ENCODE measurements at regions not wholly inside any gene's neighbourhood (a gene's known extent, or its start where the extent isn't known, plus 50 kb on each side); places are given as distances from the start of the nearest gene placed in this dataset.

DNA sequence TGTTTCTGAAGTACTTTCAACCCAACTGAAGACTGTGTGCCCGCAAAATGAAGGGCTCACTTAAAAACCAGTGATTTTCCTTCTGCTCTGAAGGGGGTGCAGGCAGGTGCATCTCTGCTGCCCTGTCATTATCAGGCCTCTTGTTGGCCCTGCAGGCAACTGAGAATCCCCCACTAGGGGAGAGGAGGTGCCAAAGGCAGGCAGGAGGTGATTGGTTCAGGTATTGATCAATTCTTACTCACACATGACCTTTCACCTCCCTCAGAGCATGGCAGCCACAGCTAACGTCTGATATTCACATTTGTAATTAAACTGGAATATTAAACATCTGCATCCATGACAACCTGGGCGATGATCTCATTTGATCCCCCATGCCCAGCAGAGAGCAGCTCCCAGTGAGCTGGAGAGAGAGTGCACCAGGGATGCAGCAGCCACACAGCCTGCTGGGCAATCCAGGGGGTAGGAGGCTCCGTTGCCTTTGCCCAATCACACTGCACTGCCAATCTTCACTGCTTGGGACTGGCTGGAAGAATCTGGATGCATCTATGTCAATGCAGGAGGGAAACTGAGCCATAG lies 267.9 kb upstream of the TSHZ3 start:
- no peak overlapping the region for H3K4me3 ChIP-seq (ENCODE audit: low read depth, low read length)
- no peak for DNase-seq (ENCODE audit: low read depth, low spot score)
- no peak for TF ChIP-seq CTCF (IDR thresholded peaks at IDR 0.05; ENCODE audit: insufficient read depth, low read length, missing control alignments)
- CTCF ChIA-PET: no interaction called here
- POLR2A ChIA-PET: no interaction called here

DNA sequence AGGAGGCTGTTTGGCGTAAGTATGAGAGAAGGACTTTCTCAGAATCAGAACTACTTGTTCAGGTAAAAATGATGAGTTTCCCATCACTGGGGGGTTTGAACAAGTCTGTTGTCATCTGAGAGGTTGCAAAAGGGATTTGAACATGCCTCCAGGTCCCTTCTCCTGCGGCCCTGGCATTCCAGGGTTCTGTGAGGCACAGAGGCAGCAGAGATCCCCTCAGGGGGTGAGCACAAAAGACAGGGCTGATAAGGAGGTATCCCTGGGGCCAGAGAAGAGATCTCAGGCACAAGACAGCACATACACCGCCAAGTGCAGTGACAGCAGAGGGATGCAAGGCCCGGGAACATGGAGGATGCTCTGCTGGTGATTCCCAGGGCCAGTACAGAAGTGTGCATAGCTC lies 275.8 kb upstream of the TSHZ3 start:
- no peak for TF ChIP-seq CTCF (IDR thresholded peaks at IDR 0.05; ENCODE audit: insufficient read depth, low read length, missing control alignments)
- DNase-seq (ENCODE audit: low read depth, low spot score): no peak
- ChIA-PET POLR2A (no interaction called here), CTCF (no interaction called here)
- H3K4me3 ChIP-seq (ENCODE audit: low read depth, low read length): no peak overlapping the region

GRCh38 chr19:31625575-31625974 lies 276.3 kb upstream of the TSHZ3 start:
- no peak for DNase-seq (ENCODE audit: low read depth, low spot score)
- ChIA-PET POLR2A (no interaction called here), CTCF (no interaction called here)
- no peak overlapping the region for H3K4me3 ChIP-seq (ENCODE audit: low read depth, low read length)
- no peak for TF ChIP-seq CTCF (IDR thresholded peaks at IDR 0.05; ENCODE audit: insufficient read depth, low read length, missing control alignments)

- no peak for TF ChIP-seq CTCF (IDR thresholded peaks at IDR 0.05; ENCODE audit: insufficient read depth, low read length, missing control alignments)
- no peak overlapping the region for H3K4me3 ChIP-seq (ENCODE audit: low read depth, low read length)
- CTCF ChIA-PET: no interaction called here
- DNase-seq (ENCODE audit: low read depth, low spot score): no peak
- POLR2A ChIA-PET: no interaction called here
Observed at GRCh38 chr19:31626941-31627340, 277.7 kb upstream of the TSHZ3 start.

GRCh38 chr19:31627620-31628365 lies 278.6 kb upstream of the TSHZ3 start:
- ChIA-PET CTCF (no interaction called here), POLR2A (interaction anchor here (0.6 kb wide), 1 partner anchor 12 kb away, joined by 4 read pairs; no protein-coding TSS in a partner anchor)
- no peak overlapping the region for H3K4me3 ChIP-seq (ENCODE audit: low read depth, low read length)
- TF ChIP-seq CTCF (IDR thresholded peaks at IDR 0.05; ENCODE audit: insufficient read depth, low read length, missing control alignments): no peak
- no peak for DNase-seq (ENCODE audit: low read depth, low spot score)

DNA sequence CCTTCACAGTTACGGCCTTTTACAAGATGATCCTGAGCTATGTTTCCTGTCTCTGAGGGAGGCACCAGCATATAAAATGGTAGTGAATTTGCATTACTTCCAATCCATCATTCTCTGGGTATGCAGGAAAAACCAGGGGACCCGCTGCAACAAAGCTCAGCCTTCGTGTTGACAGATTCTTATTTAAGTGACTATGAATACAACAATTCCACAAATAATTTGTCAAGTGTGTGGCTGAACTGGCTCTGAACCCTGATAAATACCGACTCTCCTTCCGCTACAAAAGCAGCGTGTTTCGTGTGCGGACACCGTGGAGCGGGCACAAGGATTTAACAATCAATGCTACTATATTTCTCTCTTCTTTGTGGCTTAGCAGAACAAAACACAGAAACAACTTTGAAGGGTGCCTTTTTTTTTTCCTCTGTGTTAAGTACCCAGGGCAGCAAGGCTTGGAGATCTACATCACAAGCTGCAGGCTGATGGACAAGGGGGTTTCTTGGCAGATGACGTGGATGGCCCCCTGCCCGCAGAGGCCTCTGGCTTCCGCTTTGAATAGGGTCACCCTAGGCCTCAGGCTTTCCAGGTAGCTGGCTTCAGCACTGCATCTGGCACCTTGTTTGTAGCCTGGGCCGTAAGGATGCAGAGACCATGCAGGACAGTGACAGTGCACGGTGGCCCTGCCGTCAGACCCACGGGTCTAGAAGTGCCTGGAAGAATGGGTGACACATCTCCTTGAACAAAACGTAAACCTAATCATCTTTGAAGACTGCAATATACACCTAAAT lies 280.5 kb upstream of the TSHZ3 start:
- CTCF ChIA-PET: no interaction called here
- no peak for DNase-seq (ENCODE audit: low read depth, low spot score)
- H3K4me3 ChIP-seq (ENCODE audit: low read depth, low read length): no peak overlapping the region
- TF ChIP-seq CTCF (IDR thresholded peaks at IDR 0.05; ENCODE audit: insufficient read depth, low read length, missing control alignments): no peak
- POLR2A ChIA-PET: no interaction called here

All from AG04449 (cell line).